ENCODE measurements at regions not wholly inside any gene's neighbourhood (a gene's known extent, or its start where the extent isn't known, plus 50 kb on each side); places are given as distances from the start of the nearest gene placed in this dataset.

GRCh38 chr3:102269406-102269805 lies 165.4 kb upstream of the ZPLD1 start:
- no peaks in the 10 kb centered on the region for H3K36me3 ChIP-seq
- no peaks in the 10 kb centered on the region for H3K9me3 ChIP-seq (ENCODE audit: low read depth)
- no peaks in the 10 kb centered on the region for H3K4me1 ChIP-seq (ENCODE audit: low read depth)
- no peak for TF ChIP-seq CTCF (IDR thresholded peaks at IDR 0.05; ENCODE audit: low read depth, low read length)
- no peak overlapping the region for H3K27ac ChIP-seq
- H3K4me3 ChIP-seq: no peak overlapping the region
- DNase-seq (ENCODE audit: low read depth in 1 of 2, low spot score in 1 of 2): no peak
- H3K27me3 ChIP-seq: no peaks in the 10 kb centered on the region

GRCh38 chr3:102290241-102290640 lies 144.6 kb upstream of the ZPLD1 start:
- Histone ChIP-seq H3K9me3 (ENCODE audit: low read depth) (no peaks in the 10 kb centered on the region), H3K36me3 (no peaks in the 10 kb centered on the region), H3K4me3 (no peak overlapping the region), H3K27me3 (no peaks in the 10 kb centered on the region), H3K27ac (no peak overlapping the region), H3K4me1 (ENCODE audit: low read depth) (no peaks in the 10 kb centered on the region)
- no peak for TF ChIP-seq CTCF (IDR thresholded peaks at IDR 0.05; ENCODE audit: low read depth, low read length)
- no peak for DNase-seq (ENCODE audit: low read depth in 1 of 2, low spot score in 1 of 2)

GRCh38 chr3:102295756-102296155 lies 139.1 kb upstream of the ZPLD1 start:
- H3K27me3 ChIP-seq: no peaks in the 10 kb centered on the region
- no peak overlapping the region for H3K4me3 ChIP-seq
- no peak for DNase-seq (ENCODE audit: low read depth in 1 of 2, low spot score in 1 of 2)
- no peaks in the 10 kb centered on the region for H3K9me3 ChIP-seq (ENCODE audit: low read depth)
- TF ChIP-seq CTCF (IDR thresholded peaks at IDR 0.05; ENCODE audit: low read depth, low read length): no peak
- no peaks in the 10 kb centered on the region for H3K36me3 ChIP-seq
- no peak overlapping the region for H3K27ac ChIP-seq
- no peaks in the 10 kb centered on the region for H3K4me1 ChIP-seq (ENCODE audit: low read depth)

- H3K4me3 ChIP-seq: no peak overlapping the region
- no peaks in the 10 kb centered on the region for H3K36me3 ChIP-seq
- no peak for DNase-seq (ENCODE audit: low read depth in 1 of 2, low spot score in 1 of 2)
- TF ChIP-seq CTCF (IDR thresholded peaks at IDR 0.05; ENCODE audit: low read depth, low read length): no peak
- H3K9me3 ChIP-seq (ENCODE audit: low read depth): no peaks in the 10 kb centered on the region
- no peak overlapping the region for H3K27ac ChIP-seq
- no peaks in the 10 kb centered on the region for H3K4me1 ChIP-seq (ENCODE audit: low read depth)
- no peaks in the 10 kb centered on the region for H3K27me3 ChIP-seq
Observed at GRCh38 chr3:102297072-102297658, 137.7 kb upstream of the ZPLD1 start.

GRCh38 chr3:102299125-102299877 lies 135.5 kb upstream of the ZPLD1 start:
- Histone ChIP-seq H3K4me1 (ENCODE audit: low read depth) (no peaks in the 10 kb centered on the region), H3K9me3 (ENCODE audit: low read depth) (no peaks in the 10 kb centered on the region), H3K27me3 (no peaks in the 10 kb centered on the region), H3K4me3 (no peak overlapping the region), H3K27ac (no peak overlapping the region), H3K36me3 (no peaks in the 10 kb centered on the region)
- TF ChIP-seq CTCF (IDR thresholded peaks at IDR 0.05; ENCODE audit: low read depth, low read length): no peak
- no peak for DNase-seq (ENCODE audit: low read depth in 1 of 2, low spot score in 1 of 2)

Measured in cardiac muscle cell (in vitro differentiated cells and primary cell).